ENCODE measurements at regions not wholly inside any gene's neighbourhood (a gene's known extent, or its start where the extent isn't known, plus 50 kb on each side); places are given as distances from the start of the nearest gene placed in this dataset.
A peak's percentile ranks its signal among the peaks of the same experiment; 100 is the strongest.
"Not testable (repeated sequence)": the region's sequence is repeated elsewhere in the genome, so short reads cannot be mapped to it uniquely, and the experiment has no call there.

- intact Hi-C loops (cut with DNase I; ENCODE audit: low total_unique reads) = no loop called here
These were observed 197.7 kb downstream of the ZNF737 start for GRCh38 chr19:20367811-20368294.

DNA sequence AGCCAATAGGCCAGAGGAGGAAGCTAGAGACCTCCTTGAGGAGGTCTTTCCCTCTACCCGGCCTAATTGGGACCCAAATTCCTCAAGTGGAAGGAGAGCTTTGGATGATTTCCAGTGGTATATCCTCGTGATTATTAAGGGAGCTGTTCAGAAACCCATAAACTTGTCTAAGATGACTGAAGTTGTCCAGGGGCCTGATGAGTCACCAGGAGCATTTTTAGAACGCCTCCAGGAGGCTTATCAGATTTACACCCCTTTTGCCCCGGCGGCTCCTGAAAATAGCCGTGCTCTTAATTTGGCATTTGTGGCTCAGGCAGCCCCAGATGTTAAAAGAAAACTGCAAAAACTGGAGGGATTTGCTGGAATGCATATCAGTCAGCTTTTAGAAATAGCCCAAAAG is 198.1 kb downstream of the ZNF486 start:
- Histone ChIP-seq H3K27me3 (no peaks in the 10 kb centered on the region), H3K4me3 (no peak overlapping the region), H3K36me3 (no peaks in the 10 kb centered on the region), H3K27ac (no peak overlapping the region), H3K9me3 (peaks cover 0 to 4% of the 10 kb centered on the region in 2 donors), H3K4me1 (no peaks in the 10 kb centered on the region)
- DNase-seq (ENCODE audit: low spot score in 2 of 2) = no peak
- intact Hi-C loops (cut with DNase I; ENCODE audit: low total_unique reads) = no loop called here
- TF ChIP-seq CTCF (IDR thresholded peaks at IDR 0.05) (no peak), POLR2A (IDR thresholded peaks at IDR 0.05) (no peak), POLR2AphosphoS5 (IDR thresholded peaks at IDR 0.05) (no peak)

More at GRCh38 chr19:20367811-20368294, 197.7 kb downstream of the ZNF737 start:
- Histone ChIP-seq H3K27ac (no peak overlapping the region), H3K4me1 (no peaks in the 10 kb centered on the region), H3K9me3 (peaks cover 0 to 6% of the 10 kb centered on the region in 2 donors), H3K4me3 (no peak overlapping the region), H3K27me3 (no peaks in the 10 kb centered on the region), H3K36me3 (no peaks in the 10 kb centered on the region)
- TF ChIP-seq POLR2A (IDR thresholded peaks at IDR 0.05) (no peak), POLR2AphosphoS5 (IDR thresholded peaks at IDR 0.05) (no peak), CTCF (IDR thresholded peaks at IDR 0.05) (peak in 1 of 3 donors; percentile 8)
- no peak for DNase-seq (ENCODE audit: low spot score in 2 of 2)

DNA sequence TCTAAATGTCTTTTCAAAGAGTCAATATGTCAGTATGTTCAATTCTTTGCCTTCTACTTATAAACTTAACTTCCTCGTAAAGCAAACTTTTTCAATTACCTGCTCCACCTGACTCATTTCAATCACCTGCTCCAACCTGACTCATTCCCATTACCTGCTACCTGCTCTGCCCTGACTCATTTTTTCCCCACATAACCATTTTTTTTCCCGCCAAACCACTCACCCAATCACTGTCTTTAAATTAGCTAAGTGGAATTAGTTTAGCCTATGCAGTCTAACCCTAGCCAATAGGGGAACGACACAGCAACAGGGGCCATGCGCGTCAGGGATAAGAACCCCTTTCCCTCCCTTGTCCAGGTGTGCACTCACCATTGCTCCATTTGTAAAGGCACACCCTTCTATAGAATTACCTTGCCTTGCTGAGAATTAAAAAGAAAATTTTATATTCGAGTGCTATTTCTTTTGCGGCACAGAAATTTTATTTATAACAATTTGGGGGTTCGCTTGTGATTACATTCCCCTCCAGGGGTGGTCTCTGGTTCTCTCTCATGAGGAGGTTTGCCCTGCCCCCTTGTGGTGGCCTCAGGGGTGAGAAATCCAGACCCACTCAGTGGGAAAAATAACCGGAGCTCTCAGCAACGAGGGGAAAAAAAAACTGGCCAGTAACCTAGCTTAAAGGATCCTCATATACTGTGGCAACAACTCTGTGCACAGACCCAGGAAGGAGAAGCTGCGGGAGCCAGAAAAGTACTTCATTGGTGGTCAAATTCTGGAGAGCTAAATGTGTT is 193.1 kb downstream of the ZNF486 start:
- Histone ChIP-seq H3K9me3 (peaks cover 12 to 17% of the 10 kb centered on the region in 2 donors), H3K4me1 (no peaks in the 10 kb centered on the region), H3K27me3 (no peaks in the 10 kb centered on the region), H3K36me3 (no peaks in the 10 kb centered on the region), H3K4me3 (no peak overlapping the region), H3K27ac (no peak overlapping the region)
- TF ChIP-seq POLR2A (IDR thresholded peaks at IDR 0.05) (no peak), CTCF (IDR thresholded peaks at IDR 0.05) (peak in 1 of 3 donors; percentile 11), POLR2AphosphoS5 (IDR thresholded peaks at IDR 0.05) (no peak)
- DNase-seq (ENCODE audit: low spot score in 2 of 2) = no peak
- intact Hi-C loops (cut with DNase I; ENCODE audit: low total_unique reads) = no loop called here

GRCh38 chr19:20358841-20359465 is 191.9 kb downstream of the ZNF486 start:
- H3K27ac ChIP-seq; H3K27me3 ChIP-seq; H3K36me3 ChIP-seq; DNase-seq (ENCODE audit: low spot score in 2 of 2); H3K4me3 ChIP-seq; H3K4me1 ChIP-seq; intact Hi-C loops (cut with DNase I; ENCODE audit: low total_unique reads): not testable (repeated sequence)
- H3K9me3 ChIP-seq = peaks cover 12 to 17% of the 10 kb centered on the region in 2 donors

- H3K9me3 ChIP-seq = peaks cover 12 to 17% of the 10 kb centered on the region in 2 donors
- DNase-seq (ENCODE audit: low spot score in 2 of 2) = no peak
- no peak overlapping the region for H3K4me3 ChIP-seq
- H3K27me3 ChIP-seq = no peaks in the 10 kb centered on the region
- H3K36me3 ChIP-seq = no peaks in the 10 kb centered on the region
- intact Hi-C loops (cut with DNase I; ENCODE audit: low total_unique reads) = no loop called here
- H3K4me1 ChIP-seq = no peaks in the 10 kb centered on the region
- no peak for TF ChIP-seq POLR2A (IDR thresholded peaks at IDR 0.05)
- TF ChIP-seq POLR2AphosphoS5 (IDR thresholded peaks at IDR 0.05) = no peak
- TF ChIP-seq CTCF (IDR thresholded peaks at IDR 0.05) = no peak
- no peak overlapping the region for H3K27ac ChIP-seq
These were observed 190.9 kb downstream of the ZNF486 start for GRCh38 chr19:20357921-20358320.
